SU-DHL-6 (cell line): ENCODE measurements at regions not wholly inside any gene's neighbourhood (a gene's known extent, or its start where the extent isn't known, plus 50 kb on each side); places are given as distances from the start of the nearest gene placed in this dataset.

Source experiments
- H2AFZ ChIP-seq: fragments of 200-600 bp; sonication (generic); 2 replicates; pipeline ENCODE4 v1.6.1; 2014; ENCODE audit warnings: low read depth, mild to moderate bottlenecking, moderate library complexity, mixed read lengths, antibody characterized with exemption, low read length; ENCODE audit not compliant: severe bottlenecking
- H3F3A ChIP-seq: fragments of 200-600 bp; shearing (Covaris generic); 2 replicates; pipeline ENCODE4 v1.6.0; 2016; ENCODE audit warnings: antibody characterized with exemption, mild to moderate bottlenecking; ENCODE audit not compliant: insufficient read depth
- H3K27ac ChIP-seq: fragments of 200-600 bp; sonication (generic); 2 replicates; pipeline ENCODE4 v1.5.1; 2016; ENCODE audit warnings: low read depth, mild to moderate bottlenecking, low read length, moderate library complexity, mixed read lengths
- H3K27me3 ChIP-seq: fragments of 200-600 bp; sonication (generic), shearing (Covaris generic); 2 replicates; pipeline ENCODE4 v1.6.0; 2014; ENCODE audit warnings: mild to moderate bottlenecking, low read length
- H3K36me3 ChIP-seq: fragments of 200-600 bp; sonication (generic); 2 replicates; pipeline ENCODE4 v1.6.1; 2014; ENCODE audit warnings: mild to moderate bottlenecking, low read length, mixed read lengths
- H3K4me2 ChIP-seq: fragments of 300-600, 200-600 bp; shearing (Covaris generic), sonication (generic); 2 replicates; pipeline ENCODE4 v1.6.0; 2014; ENCODE audit warnings: low read length, low read depth, mild to moderate bottlenecking; ENCODE audit not compliant: poor library complexity, severe bottlenecking
- H3K4me3 ChIP-seq: fragments of 200-600 bp; sonication (generic); 2 replicates; pipeline ENCODE4 v1.5.1; 2014; ENCODE audit warnings: antibody characterized with exemption, low read length, mild to moderate bottlenecking, mixed read lengths; ENCODE audit not compliant: insufficient read depth, poor library complexity, severe bottlenecking
- H3K79me2 ChIP-seq: fragments of 200-600 bp; sonication (generic); 2 replicates; pipeline ENCODE4 v1.6.1; 2014; ENCODE audit warnings: mild to moderate bottlenecking, low read length, moderate library complexity; ENCODE audit not compliant: insufficient read depth
- H3K9ac ChIP-seq: fragments of 200-600 bp; sonication (generic); 2 replicates; pipeline ENCODE4 v1.7.0; 2014; ENCODE audit warnings: mild to moderate bottlenecking, low read length
- H3K9me2 ChIP-seq: fragments of 200-600 bp; sonication (generic); replicated peaks from 2 replicates; pipeline ENCODE4 v1.6.1; 2014; ENCODE audit warnings: low read length; ENCODE audit not compliant: insufficient read depth
- H3K9me3 ChIP-seq: fragments of 200-600 bp; sonication (generic); 2 replicates; pipeline ENCODE4 v1.6.1; 2014; ENCODE audit warnings: low read length, mixed read lengths; ENCODE audit not compliant: insufficient read depth
- H4K20me1 ChIP-seq: fragments of 200-600 bp; sonication (generic); 2 replicates; pipeline ENCODE4 v1.6.1; 2014; ENCODE audit warnings: low read depth, mild to moderate bottlenecking, antibody characterized with exemption, low read length, moderate library complexity, mixed read lengths
- CTCF ChIP-seq: fragments of 200-600 bp; sonication (generic); IDR thresholded peaks from one replicate; pipeline ENCODE4 v1.5.1; 2017; ENCODE audit warnings: antibody characterized with exemption, mild to moderate bottlenecking, low read length, moderate library complexity; ENCODE audit not compliant: insufficient read depth, poor library complexity, severe bottlenecking
- EZH2phosphoT487 ChIP-seq: fragments of 200-600 bp; sonication (generic), shearing (Covaris generic); conservative IDR thresholded peaks from 2 replicates; pipeline ENCODE4 v1.6.1; 2018; ENCODE audit warnings: mild to moderate bottlenecking, antibody characterized with exemption, low read length, moderate library complexity, mixed read lengths

- Histone ChIP-seq H3K79me2 (no peaks in the 10 kb centered on the region), H4K20me1 (no peaks in the 10 kb centered on the region), H3K27me3 (no peaks in the 10 kb centered on the region), H3K36me3 (no peaks in the 10 kb centered on the region), H3K9me3 (no peaks in the 10 kb centered on the region), H3K9me2 (no peaks in the 10 kb centered on the region), H3K27ac (no peak overlapping the region), H3K4me3 (no peak overlapping the region), H2AFZ (no peak overlapping the region), H3K9ac (no peak overlapping the region), H3K4me2 (no peak overlapping the region), H3F3A (peaks cover 8% of the 10 kb centered on the region; the same call in 1 of the 2 replicates)
- TF ChIP-seq CTCF (peak; percentile 93), EZH2phosphoT487 (no peak)
Observed at GRCh38 chr7:50229964-50230363, 74.6 kb upstream of the IKZF1 start.

- Histone ChIP-seq H4K20me1 (no peaks in the 10 kb centered on the region), H3F3A (peaks cover 8% of the 10 kb centered on the region; the same call in 1 of the 2 replicates), H2AFZ (no peak overlapping the region), H3K9me3 (no peaks in the 10 kb centered on the region), H3K36me3 (no peaks in the 10 kb centered on the region), H3K27me3 (no peaks in the 10 kb centered on the region), H3K79me2 (no peaks in the 10 kb centered on the region), H3K4me2 (no peak overlapping the region), H3K27ac (no peak overlapping the region), H3K4me3 (no peak overlapping the region), H3K9me2 (no peaks in the 10 kb centered on the region), H3K9ac (no peak overlapping the region)
- TF ChIP-seq CTCF = no peak
- TF ChIP-seq EZH2phosphoT487 = no peak
Observed at GRCh38 chr7:50228148-50228547, 76.4 kb upstream of the IKZF1 start.

GRCh38 chr7:50227726-50228125 lies 76.8 kb upstream of the IKZF1 start:
- no peak overlapping the region for H3K4me3 ChIP-seq
- no peaks in the 10 kb centered on the region for H3K79me2 ChIP-seq
- no peak overlapping the region for H3K27ac ChIP-seq
- peaks cover 8% of the 10 kb centered on the region; the same call in 1 of the 2 replicates for H3F3A ChIP-seq
- no peak overlapping the region for H3K9ac ChIP-seq
- no peak overlapping the region for H3K4me2 ChIP-seq
- H3K9me3 ChIP-seq = 0 out of 2 replicates have a peak, but pooled peaks cover 3% of the 10 kb centered on the region
- no peak overlapping the region for H2AFZ ChIP-seq
- peaks cover under 1% of the 10 kb centered on the region; the same call in 1 of the 2 replicates for H3K36me3 ChIP-seq
- TF ChIP-seq EZH2phosphoT487 (no peak), CTCF (no peak)
- H4K20me1 ChIP-seq = no peaks in the 10 kb centered on the region
- H3K27me3 ChIP-seq = no peaks in the 10 kb centered on the region
- no peaks in the 10 kb centered on the region for H3K9me2 ChIP-seq
